SU-DHL-6 (cell line): ENCODE measurements at regions not wholly inside any gene's neighbourhood (a gene's known extent, or its start where the extent isn't known, plus 50 kb on each side); places are given as distances from the start of the nearest gene placed in this dataset.

Experiments used
- EZH2phosphoT487 ChIP-seq: fragments of 200-600 bp; sonication (generic), shearing (Covaris generic); conservative IDR thresholded peaks from 2 replicates; pipeline ENCODE4 v1.6.1; 2018; ENCODE audit warnings: mild to moderate bottlenecking, antibody characterized with exemption, low read length, moderate library complexity, mixed read lengths
- TF ChIP-seq, protein P1 (sequence below): fragments of 200-600 bp; sonication (generic); IDR thresholded peaks from one replicate; pipeline ENCODE4 v1.5.1; 2017; ENCODE audit warnings: antibody characterized with exemption, mild to moderate bottlenecking, low read length, moderate library complexity; ENCODE audit not compliant: insufficient read depth, poor library complexity, severe bottlenecking

DNA sequence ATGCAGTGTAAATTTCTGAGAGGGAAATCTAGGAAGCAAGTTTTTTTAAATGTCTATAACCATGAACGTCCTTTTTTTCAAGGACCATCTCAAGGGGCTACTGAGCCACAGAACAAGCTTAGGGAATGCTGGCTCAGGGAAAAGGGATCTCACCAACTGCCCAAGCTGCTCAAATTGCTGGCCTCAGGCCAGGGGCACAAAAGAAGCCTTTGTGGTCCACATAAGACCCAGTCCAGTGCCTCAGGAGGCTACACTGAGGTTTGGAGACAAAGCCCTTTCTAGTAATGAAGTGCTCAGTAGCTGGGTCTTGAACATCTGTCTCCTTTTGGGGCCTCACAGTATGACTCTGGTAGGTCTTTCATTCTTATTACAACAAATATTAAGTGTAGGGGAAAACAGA, 305.5 kb downstream of the RAB28 start:
- TF ChIP-seq, protein P1, sequence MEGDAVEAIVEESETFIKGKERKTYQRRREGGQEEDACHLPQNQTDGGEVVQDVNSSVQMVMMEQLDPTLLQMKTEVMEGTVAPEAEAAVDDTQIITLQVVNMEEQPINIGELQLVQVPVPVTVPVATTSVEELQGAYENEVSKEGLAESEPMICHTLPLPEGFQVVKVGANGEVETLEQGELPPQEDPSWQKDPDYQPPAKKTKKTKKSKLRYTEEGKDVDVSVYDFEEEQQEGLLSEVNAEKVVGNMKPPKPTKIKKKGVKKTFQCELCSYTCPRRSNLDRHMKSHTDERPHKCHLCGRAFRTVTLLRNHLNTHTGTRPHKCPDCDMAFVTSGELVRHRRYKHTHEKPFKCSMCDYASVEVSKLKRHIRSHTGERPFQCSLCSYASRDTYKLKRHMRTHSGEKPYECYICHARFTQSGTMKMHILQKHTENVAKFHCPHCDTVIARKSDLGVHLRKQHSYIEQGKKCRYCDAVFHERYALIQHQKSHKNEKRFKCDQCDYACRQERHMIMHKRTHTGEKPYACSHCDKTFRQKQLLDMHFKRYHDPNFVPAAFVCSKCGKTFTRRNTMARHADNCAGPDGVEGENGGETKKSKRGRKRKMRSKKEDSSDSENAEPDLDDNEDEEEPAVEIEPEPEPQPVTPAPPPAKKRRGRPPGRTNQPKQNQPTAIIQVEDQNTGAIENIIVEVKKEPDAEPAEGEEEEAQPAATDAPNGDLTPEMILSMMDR, result no peak
- no peak for TF ChIP-seq EZH2phosphoT487
